ENCODE measurements at regions not wholly inside any gene's neighbourhood (a gene's known extent, or its start where the extent isn't known, plus 50 kb on each side); places are given as distances from the start of the nearest gene placed in this dataset.

DNA sequence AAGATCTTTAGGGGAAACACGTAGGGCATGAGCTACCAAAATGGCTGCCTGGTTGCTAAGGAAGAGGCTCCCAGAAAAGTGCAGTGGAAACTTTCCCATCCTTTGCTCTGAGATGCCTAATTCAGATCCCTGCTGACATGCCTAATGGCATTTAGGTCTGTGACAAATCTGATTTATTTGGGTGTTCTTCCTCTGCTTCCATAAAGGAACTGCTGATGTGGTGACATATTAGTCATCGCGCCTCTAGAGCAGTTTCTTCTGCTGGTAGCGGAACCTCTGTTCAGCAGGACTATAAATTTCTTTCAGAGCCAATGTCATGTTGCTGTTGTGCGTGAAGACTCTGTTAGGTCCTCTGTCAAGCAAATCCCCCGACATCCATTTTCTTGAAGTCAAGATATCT, 310.0 kb downstream of the PDHA2 start:
- TF ChIP-seq, protein P1, sequence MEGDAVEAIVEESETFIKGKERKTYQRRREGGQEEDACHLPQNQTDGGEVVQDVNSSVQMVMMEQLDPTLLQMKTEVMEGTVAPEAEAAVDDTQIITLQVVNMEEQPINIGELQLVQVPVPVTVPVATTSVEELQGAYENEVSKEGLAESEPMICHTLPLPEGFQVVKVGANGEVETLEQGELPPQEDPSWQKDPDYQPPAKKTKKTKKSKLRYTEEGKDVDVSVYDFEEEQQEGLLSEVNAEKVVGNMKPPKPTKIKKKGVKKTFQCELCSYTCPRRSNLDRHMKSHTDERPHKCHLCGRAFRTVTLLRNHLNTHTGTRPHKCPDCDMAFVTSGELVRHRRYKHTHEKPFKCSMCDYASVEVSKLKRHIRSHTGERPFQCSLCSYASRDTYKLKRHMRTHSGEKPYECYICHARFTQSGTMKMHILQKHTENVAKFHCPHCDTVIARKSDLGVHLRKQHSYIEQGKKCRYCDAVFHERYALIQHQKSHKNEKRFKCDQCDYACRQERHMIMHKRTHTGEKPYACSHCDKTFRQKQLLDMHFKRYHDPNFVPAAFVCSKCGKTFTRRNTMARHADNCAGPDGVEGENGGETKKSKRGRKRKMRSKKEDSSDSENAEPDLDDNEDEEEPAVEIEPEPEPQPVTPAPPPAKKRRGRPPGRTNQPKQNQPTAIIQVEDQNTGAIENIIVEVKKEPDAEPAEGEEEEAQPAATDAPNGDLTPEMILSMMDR (IDR thresholded peaks at IDR 0.05), result no peak
- TF ChIP-seq POLR2AphosphoS5 (IDR thresholded peaks at IDR 0.05; ENCODE audit: low read depth, low read length), result no peak
- TF ChIP-seq, protein P2, sequence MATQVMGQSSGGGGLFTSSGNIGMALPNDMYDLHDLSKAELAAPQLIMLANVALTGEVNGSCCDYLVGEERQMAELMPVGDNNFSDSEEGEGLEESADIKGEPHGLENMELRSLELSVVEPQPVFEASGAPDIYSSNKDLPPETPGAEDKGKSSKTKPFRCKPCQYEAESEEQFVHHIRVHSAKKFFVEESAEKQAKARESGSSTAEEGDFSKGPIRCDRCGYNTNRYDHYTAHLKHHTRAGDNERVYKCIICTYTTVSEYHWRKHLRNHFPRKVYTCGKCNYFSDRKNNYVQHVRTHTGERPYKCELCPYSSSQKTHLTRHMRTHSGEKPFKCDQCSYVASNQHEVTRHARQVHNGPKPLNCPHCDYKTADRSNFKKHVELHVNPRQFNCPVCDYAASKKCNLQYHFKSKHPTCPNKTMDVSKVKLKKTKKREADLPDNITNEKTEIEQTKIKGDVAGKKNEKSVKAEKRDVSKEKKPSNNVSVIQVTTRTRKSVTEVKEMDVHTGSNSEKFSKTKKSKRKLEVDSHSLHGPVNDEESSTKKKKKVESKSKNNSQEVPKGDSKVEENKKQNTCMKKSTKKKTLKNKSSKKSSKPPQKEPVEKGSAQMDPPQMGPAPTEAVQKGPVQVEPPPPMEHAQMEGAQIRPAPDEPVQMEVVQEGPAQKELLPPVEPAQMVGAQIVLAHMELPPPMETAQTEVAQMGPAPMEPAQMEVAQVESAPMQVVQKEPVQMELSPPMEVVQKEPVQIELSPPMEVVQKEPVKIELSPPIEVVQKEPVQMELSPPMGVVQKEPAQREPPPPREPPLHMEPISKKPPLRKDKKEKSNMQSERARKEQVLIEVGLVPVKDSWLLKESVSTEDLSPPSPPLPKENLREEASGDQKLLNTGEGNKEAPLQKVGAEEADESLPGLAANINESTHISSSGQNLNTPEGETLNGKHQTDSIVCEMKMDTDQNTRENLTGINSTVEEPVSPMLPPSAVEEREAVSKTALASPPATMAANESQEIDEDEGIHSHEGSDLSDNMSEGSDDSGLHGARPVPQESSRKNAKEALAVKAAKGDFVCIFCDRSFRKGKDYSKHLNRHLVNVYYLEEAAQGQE (IDR thresholded peaks at IDR 0.05; ENCODE audit: insufficient read depth in 1 of 2, low read depth in 2 of 2, low read length in 1 of 2), result no peak

All from Panc1 (cell line).